H9 (cell line): ENCODE measurements at regions not wholly inside any gene's neighbourhood (a gene's known extent, or its start where the extent isn't known, plus 50 kb on each side); places are given as distances from the start of the nearest gene placed in this dataset.

Source experiments
- DNase-seq: peaks from one replicate; pipeline ENCODE4 v3.0.0-alpha.2; 2017
- H2AFZ ChIP-seq: one replicate; pipeline ENCODE4 v1.6.1; 2013; ENCODE audit warnings: mild to moderate bottlenecking, low read length, control low read depth, moderate library complexity
- H2AK5ac ChIP-seq: 2 replicates; pipeline ENCODE4 v1.6.1; 2013; ENCODE audit warnings: low read length, control low read depth, mixed read lengths; ENCODE audit not compliant: insufficient read length
- H2BK120ac ChIP-seq: one replicate; pipeline ENCODE4 v1.6.1; 2013; ENCODE audit warnings: low read depth, mild to moderate bottlenecking, low read length, control low read depth, inconsistent platforms; ENCODE audit not compliant: poor library complexity, severe bottlenecking
- H2BK12ac ChIP-seq: 2 replicates; pipeline ENCODE4 v1.6.1; 2013; ENCODE audit warnings: low read length, control low read depth, mixed read lengths, low read depth; ENCODE audit not compliant: insufficient read length
- H2BK15ac ChIP-seq: 2 replicates; pipeline ENCODE4 v1.6.1; 2013; ENCODE audit warnings: low read depth, low read length, control low read depth
- H2BK20ac ChIP-seq: one replicate; pipeline ENCODE4 v1.6.1; 2013; ENCODE audit warnings: low read depth, mild to moderate bottlenecking, low read length, control low read depth, inconsistent platforms; ENCODE audit not compliant: poor library complexity, severe bottlenecking
- H2BK5ac ChIP-seq: 2 replicates; pipeline ENCODE4 v1.6.1; 2013; ENCODE audit warnings: low read length, control low read depth, mixed read lengths; ENCODE audit not compliant: insufficient read length
- H3K14ac ChIP-seq: 2 replicates; pipeline ENCODE4 v1.6.1; 2013; ENCODE audit warnings: low read length, control low read depth; ENCODE audit not compliant: insufficient read depth
- H3K18ac ChIP-seq: 2 replicates; pipeline ENCODE4 v1.6.1; 2013; ENCODE audit warnings: low read depth, mild to moderate bottlenecking, mixed read lengths, low read length, control low read depth; ENCODE audit not compliant: insufficient read length
- H3K23ac ChIP-seq: 2 replicates; pipeline ENCODE4 v1.6.1; 2013; ENCODE audit warnings: low read length, control low read depth, mixed read lengths, low read depth; ENCODE audit not compliant: insufficient read length
- H3K23me2 ChIP-seq: 2 replicates; pipeline ENCODE4 v1.6.1; 2013; ENCODE audit warnings: low read depth, mild to moderate bottlenecking, mixed read lengths, low read length, control low read depth; ENCODE audit not compliant: insufficient read length, poor library complexity, severe bottlenecking
- H3K27ac ChIP-seq: 2 replicates; pipeline ENCODE4 v1.5.1; 2013; ENCODE audit warnings: low read length, control low read depth, mixed read lengths, low read depth; ENCODE audit not compliant: insufficient read length
- H3K27me3 ChIP-seq: 2 replicates; pipeline ENCODE4 v1.6.1; 2013; ENCODE audit warnings: low read length, control low read depth, inconsistent platforms; ENCODE audit not compliant: insufficient read depth
- H3K4ac ChIP-seq: 2 replicates; pipeline ENCODE4 v1.6.1; 2013; ENCODE audit warnings: low read depth, mild to moderate bottlenecking, control low read depth, inconsistent platforms, low read length, moderate library complexity
- H3K4me1 ChIP-seq: 2 replicates; pipeline ENCODE4 v1.6.1; 2013; ENCODE audit warnings: low read length, control low read depth, inconsistent platforms; ENCODE audit not compliant: insufficient read depth
- H3K4me2 ChIP-seq: 2 replicates; pipeline ENCODE4 v1.6.1; 2013; ENCODE audit warnings: low read length, control low read depth, mixed read lengths; ENCODE audit not compliant: insufficient read length, insufficient read depth
- H3K56ac ChIP-seq: 2 replicates; pipeline ENCODE4 v1.6.1; 2013; ENCODE audit warnings: low read depth, mild to moderate bottlenecking, mixed read lengths, low read length, control low read depth; ENCODE audit not compliant: insufficient read length
- H3K79me1 ChIP-seq: 2 replicates; pipeline ENCODE4 v1.6.1; 2013; ENCODE audit warnings: low read depth, mild to moderate bottlenecking, moderate library complexity, low read length, control low read depth, inconsistent platforms; ENCODE audit not compliant: insufficient read depth, poor library complexity, severe bottlenecking
- H3K79me2 ChIP-seq: 2 replicates; pipeline ENCODE4 v1.6.1; 2013; ENCODE audit warnings: low read length, control low read depth, inconsistent platforms; ENCODE audit not compliant: insufficient read depth
- H3K9ac ChIP-seq: 2 replicates; pipeline ENCODE4 v1.6.1; 2013; ENCODE audit warnings: low read length, control low read depth, mixed read lengths; ENCODE audit not compliant: insufficient read length; ENCODE audit errors: extremely low read depth
- H3K9me3 ChIP-seq: one replicate; pipeline ENCODE4 v1.6.1; 2013; ENCODE audit warnings: low read depth, low read length, inconsistent platforms; ENCODE audit not compliant: control insufficient read depth
- H3T11ph ChIP-seq: one replicate; pipeline ENCODE4 v1.6.1; 2013; ENCODE audit warnings: mild to moderate bottlenecking, low read length, control low read depth, inconsistent platforms
- H4K20me1 ChIP-seq: one replicate; pipeline ENCODE4 v1.6.1; 2013; ENCODE audit not compliant: control insufficient read depth, insufficient read length, insufficient read depth
- H4K5ac ChIP-seq: 2 replicates; pipeline ENCODE4 v1.6.1; 2013; ENCODE audit warnings: low read depth, mild to moderate bottlenecking, mixed read lengths, low read length, control low read depth; ENCODE audit not compliant: insufficient read length
- H4K8ac ChIP-seq: replicated peaks from 2 replicates; pipeline ENCODE4 v1.6.1; 2013; ENCODE audit warnings: low read length, control low read depth, mixed read lengths, low read depth; ENCODE audit not compliant: insufficient read length
- H4K91ac ChIP-seq: 2 replicates; pipeline ENCODE4 v1.6.1; 2013; ENCODE audit warnings: low read depth, mild to moderate bottlenecking, moderate library complexity, mixed read lengths, low read length, control low read depth; ENCODE audit not compliant: insufficient read length
- H3K27ac Mint-ChIP-seq, 3 experiments: 2 replicates in 2 of 3; 3 replicates in 1 of 3; pipeline ENCODE4 v1.8.0; 2020 to 2021; ENCODE audit warnings: mixed read lengths in 3 of 3, mild to moderate bottlenecking in 1 of 3, moderate library complexity in 1 of 3
- H3K27me3 Mint-ChIP-seq: 2 replicates; pipeline ENCODE4 v1.8.0; 2021; ENCODE audit warnings: low read depth, mild to moderate bottlenecking, moderate library complexity, mixed read lengths
- H3K36me3 Mint-ChIP-seq, 3 experiments: 2 replicates in 2 of 3; 3 replicates in 1 of 3; pipeline ENCODE4 v1.8.0; 2020 to 2021; ENCODE audit warnings: low read depth in 3 of 3, mixed read lengths in 3 of 3; ENCODE audit not compliant: insufficient read depth in 1 of 3
- H3K4me1 Mint-ChIP-seq, 2 experiments: 2 replicates each; pipeline ENCODE4 v1.8.0; 2020; ENCODE audit warnings: mixed read lengths in 2 of 2
- H3K4me3 Mint-ChIP-seq, 2 experiments: 2 replicates in 1 of 2; 3 replicates in 1 of 2; pipeline ENCODE4 v1.8.0; 2020 to 2021; ENCODE audit warnings: mild to moderate bottlenecking in 2 of 2, mixed read lengths in 2 of 2, moderate library complexity in 1 of 2
- H3K9me3 Mint-ChIP-seq, 2 experiments: 2 replicates in 1 of 2; 3 replicates in 1 of 2; pipeline ENCODE4 v1.8.0; 2020; ENCODE audit warnings: mild to moderate bottlenecking in 2 of 2, mixed read lengths in 2 of 2, moderate library complexity in 1 of 2
- CTCF ChIP-seq: fragments of 200-600 bp; sonication (generic); conservative IDR thresholded peaks from 3 replicates; pipeline ENCODE4 v1.8.0; 2021; ENCODE audit warnings: antibody characterized with exemption, mild to moderate bottlenecking
- WGBS: extraction: QIAGEN DNeasy Blood & Tissue Kit; methylation state at CpG from one replicate; pipeline ENCODE4 v1.1.7; 2013; ENCODE audit warnings: missing lambda C conversion rate, low lambda C conversion rate, mixed read lengths; ENCODE audit not compliant: insufficient read length; ENCODE audit errors: extremely low coverage; 5-methylcytosine and 5-hydroxymethylcytosine counted together

GRCh38 chr11:116311206-116311605, 461.6 kb downstream of the BUD13 start:
- H3K27ac Mint-ChIP-seq: no peak overlapping the region
- Histone ChIP-seq H4K5ac (no peak overlapping the region), H3K4me2 (no peak overlapping the region), H3K23me2 (no peaks in the 10 kb centered on the region), H3K4me1 (no peaks in the 10 kb centered on the region), H3K18ac (no peak overlapping the region), H3K79me2 (no peaks in the 10 kb centered on the region), H2BK20ac (no peak overlapping the region), H2BK12ac (no peak overlapping the region), H2BK5ac (no peak overlapping the region), H4K8ac (no peak overlapping the region), H2AFZ (no peak overlapping the region), H2BK15ac (no peak overlapping the region), H3K14ac (no peak overlapping the region), H3K9ac (no peak overlapping the region), H4K91ac (no peak overlapping the region), H2AK5ac (no peak overlapping the region), H3T11ph (no peak overlapping the region), H3K79me1 (no peaks in the 10 kb centered on the region), H3K23ac (no peak overlapping the region), H3K56ac (no peak overlapping the region), H3K27ac (no peak overlapping the region), H2BK120ac (no peak overlapping the region), H3K4ac (no peak overlapping the region), H4K20me1 (no peaks in the 10 kb centered on the region), H3K27me3 (no peaks in the 10 kb centered on the region), H3K9me3 (no peaks in the 10 kb centered on the region)
- DNase-seq: no peak
- peaks cover 8 to 14% of the 10 kb centered on the region in 2 experiments for H3K4me1 Mint-ChIP-seq
- H3K4me3 Mint-ChIP-seq: no peak overlapping the region
- H3K9me3 Mint-ChIP-seq: no peaks in the 10 kb centered on the region
- TF ChIP-seq CTCF: no peak
- no peaks in the 10 kb centered on the region for H3K27me3 Mint-ChIP-seq
- H3K36me3 Mint-ChIP-seq: no peaks in the 10 kb centered on the region
- WGBS: no CpG with 5 or more reads among the region's 3 CpGs
